Neural progenitor cell (in vitro differentiated cells): ENCODE measurements at regions not wholly inside any gene's neighbourhood (a gene's known extent, or its start where the extent isn't known, plus 50 kb on each side); places are given as distances from the start of the nearest gene placed in this dataset.

ENCODE experiments used
- DNase-seq: peaks from one replicate; pipeline ENCODE4 v3.0.0-alpha.2; 2016; ENCODE audit warnings: low spot score
- H2AFZ ChIP-seq: fragments of 200-600 bp; sonication (generic); replicated peaks from 2 replicates; pipeline ENCODE4 v1.6.1; 2016; ENCODE audit warnings: antibody characterized with exemption
- H3F3A ChIP-seq: fragments of 200-600 bp; sonication (generic); 2 replicates; pipeline ENCODE4 v1.6.1; 2016; ENCODE audit warnings: antibody characterized with exemption, low read depth
- H3K27ac ChIP-seq: fragments of 200-600 bp; sonication (generic); 2 replicates; pipeline ENCODE4 v1.5.1; 2016; ENCODE audit warnings: mild to moderate bottlenecking
- H3K27me3 ChIP-seq: fragments of 200-600 bp; sonication (generic); 2 replicates; pipeline ENCODE4 v1.6.1; 2016; ENCODE audit warnings: mild to moderate bottlenecking, moderate library complexity
- H3K36me3 ChIP-seq: fragments of 200-600 bp; sonication (generic); 2 replicates; pipeline ENCODE4 v1.5.1; 2016
- H3K4me1 ChIP-seq: fragments of 200-600 bp; sonication (generic); 2 replicates; pipeline ENCODE4 v1.6.1; 2016; ENCODE audit warnings: mixed run types
- H3K4me2 ChIP-seq: fragments of 200-600 bp; sonication (generic); 2 replicates; pipeline ENCODE4 v1.6.1; 2016
- H3K4me3 ChIP-seq: fragments of 200-600 bp; sonication (generic); 2 replicates; pipeline ENCODE4 v1.5.1; 2016
- H3K79me2 ChIP-seq: fragments of 200-600 bp; sonication (generic); 2 replicates; pipeline ENCODE4 v1.6.1; 2016; ENCODE audit warnings: low read depth
- H3K9ac ChIP-seq: fragments of 200-600 bp; sonication (generic); 2 replicates; pipeline ENCODE4 v1.6.1; 2016
- H3K9me3 ChIP-seq: fragments of 200-600 bp; sonication (generic); 2 replicates; pipeline ENCODE4 v1.5.1; 2016; ENCODE audit warnings: low read depth
- H4K20me1 ChIP-seq: fragments of 200-600 bp; sonication (generic); 2 replicates; pipeline ENCODE4 v1.6.1; 2016; ENCODE audit warnings: low read depth
- H3K27ac Mint-ChIP-seq: 3 replicates; pipeline ENCODE4 v1.8.0; 2021; ENCODE audit warnings: mixed read lengths
- H3K27me3 Mint-ChIP-seq: 2 replicates; pipeline ENCODE4 v1.8.0; 2022; ENCODE audit warnings: low read depth, mild to moderate bottlenecking, inconsistent platforms, moderate library complexity, mixed read lengths; ENCODE audit not compliant: insufficient read depth
- H3K36me3 Mint-ChIP-seq: 3 replicates; pipeline ENCODE4 v1.8.0; 2021; ENCODE audit warnings: mixed read lengths
- H3K4me1 Mint-ChIP-seq: 3 replicates; pipeline ENCODE4 v1.8.0; 2021; ENCODE audit warnings: mixed read lengths
- H3K4me3 Mint-ChIP-seq: 3 replicates; pipeline ENCODE4 v1.8.0; 2021; ENCODE audit warnings: mild to moderate bottlenecking, moderate library complexity, mixed read lengths
- H3K9me3 Mint-ChIP-seq: 3 replicates; pipeline ENCODE4 v1.8.0; 2020; ENCODE audit warnings: mixed read lengths
- CTCF ChIP-seq: fragments of 200-600 bp; sonication (generic); IDR thresholded peaks from 2 replicates; pipeline ENCODE4 v1.5.1; 2017; ENCODE audit warnings: antibody characterized with exemption, mild to moderate bottlenecking
- EZH2 ChIP-seq: fragments of 200-600 bp; sonication (generic); IDR thresholded peaks from 2 replicates; pipeline ENCODE4 v1.6.1; 2017; ENCODE audit warnings: antibody characterized with exemption, mild to moderate bottlenecking, moderate library complexity
- EZH2phosphoT487 ChIP-seq: fragments of 200-600 bp; sonication (generic); IDR thresholded peaks from 2 replicates; pipeline ENCODE4 v1.6.1; 2017; ENCODE audit warnings: antibody characterized with exemption

GRCh38 chr1:185535621-185536020 is 198.6 kb upstream of the HMCN1 start:
- Histone ChIP-seq H3K79me2 (no peaks in the 10 kb centered on the region), H3K27me3 (peaks cover 14% of the 10 kb centered on the region), H3K36me3 (no peaks in the 10 kb centered on the region), H3K9ac (no peak overlapping the region), H4K20me1 (no peaks in the 10 kb centered on the region), H3F3A (no peaks in the 10 kb centered on the region), H3K9me3 (no peaks in the 10 kb centered on the region), H3K4me3 (no peak overlapping the region), H2AFZ (no peak overlapping the region), H3K4me2 (no peak overlapping the region), H3K4me1 (peaks cover 14% of the 10 kb centered on the region), H3K27ac (no peak overlapping the region)
- Mint-ChIP-seq H3K9me3 (peaks cover 6% of the 10 kb centered on the region), H3K36me3 (no peaks in the 10 kb centered on the region), H3K27ac (no peak overlapping the region), H3K27me3 (peaks cover 7% of the 10 kb centered on the region), H3K4me3 (no peak overlapping the region), H3K4me1 (no peaks in the 10 kb centered on the region)
- no peak for DNase-seq
- no peak for TF ChIP-seq EZH2phosphoT487
- no peak for TF ChIP-seq EZH2
- no peak for TF ChIP-seq CTCF

- peaks cover 4% of the 10 kb centered on the region for H3K9me3 Mint-ChIP-seq
- no peak overlapping the region for H3K4me2 ChIP-seq
- H3K4me1 Mint-ChIP-seq, result no peaks in the 10 kb centered on the region
- no peaks in the 10 kb centered on the region for H3K36me3 ChIP-seq
- no peaks in the 10 kb centered on the region for H3F3A ChIP-seq
- H3K36me3 Mint-ChIP-seq, result no peaks in the 10 kb centered on the region
- peaks cover 14% of the 10 kb centered on the region for H3K4me1 ChIP-seq
- no peak for DNase-seq
- H2AFZ ChIP-seq, result no peak overlapping the region
- H3K4me3 Mint-ChIP-seq, result no peak overlapping the region
- no peaks in the 10 kb centered on the region for H4K20me1 ChIP-seq
- H3K27ac Mint-ChIP-seq, result no peak overlapping the region
- no peak overlapping the region for H3K27ac ChIP-seq
- no peaks in the 10 kb centered on the region for H3K79me2 ChIP-seq
- H3K27me3 ChIP-seq, result peaks cover 19% of the 10 kb centered on the region
- H3K27me3 Mint-ChIP-seq, result peaks cover 7% of the 10 kb centered on the region
- no peak overlapping the region for H3K9ac ChIP-seq
- H3K4me3 ChIP-seq, result no peak overlapping the region
- TF ChIP-seq CTCF (no peak), EZH2phosphoT487 (no peak), EZH2 (no peak)
- no peaks in the 10 kb centered on the region for H3K9me3 ChIP-seq
These were observed 199.4 kb upstream of the HMCN1 start for GRCh38 chr1:185534801-185535200.

GRCh38 chr1:185533596-185533995 is 200.6 kb upstream of the HMCN1 start:
- no peaks in the 10 kb centered on the region for H4K20me1 ChIP-seq
- H3K27me3 ChIP-seq, result peaks cover 19% of the 10 kb centered on the region
- Mint-ChIP-seq H3K36me3 (no peaks in the 10 kb centered on the region), H3K4me3 (no peak overlapping the region), H3K27ac (no peak overlapping the region), H3K4me1 (no peaks in the 10 kb centered on the region), H3K9me3 (peaks cover 2% of the 10 kb centered on the region), H3K27me3 (peaks cover 7% of the 10 kb centered on the region)
- H3K4me1 ChIP-seq, result peaks cover 14% of the 10 kb centered on the region
- H3K27ac ChIP-seq, result no peak overlapping the region
- no peaks in the 10 kb centered on the region for H3K36me3 ChIP-seq
- no peaks in the 10 kb centered on the region for H3K79me2 ChIP-seq
- H2AFZ ChIP-seq, result no peak overlapping the region
- no peaks in the 10 kb centered on the region for H3F3A ChIP-seq
- H3K9ac ChIP-seq, result no peak overlapping the region
- no peak overlapping the region for H3K4me3 ChIP-seq
- no peak for DNase-seq
- H3K4me2 ChIP-seq, result no peak overlapping the region
- TF ChIP-seq EZH2, result no peak
- TF ChIP-seq CTCF, result no peak
- TF ChIP-seq EZH2phosphoT487, result no peak
- no peaks in the 10 kb centered on the region for H3K9me3 ChIP-seq

GRCh38 chr1:185532856-185533255 is 201.3 kb upstream of the HMCN1 start:
- Mint-ChIP-seq H3K4me1 (no peaks in the 10 kb centered on the region), H3K27ac (no peak overlapping the region), H3K4me3 (no peak overlapping the region), H3K27me3 (peaks cover 5% of the 10 kb centered on the region), H3K36me3 (no peaks in the 10 kb centered on the region), H3K9me3 (no peaks in the 10 kb centered on the region)
- no peak for DNase-seq
- Histone ChIP-seq H3F3A (no peaks in the 10 kb centered on the region), H3K4me2 (no peak overlapping the region), H3K9ac (no peak overlapping the region), H3K4me3 (no peak overlapping the region), H2AFZ (no peak overlapping the region), H3K27me3 (peaks cover 19% of the 10 kb centered on the region), H3K27ac (no peak overlapping the region), H3K36me3 (no peaks in the 10 kb centered on the region), H3K79me2 (no peaks in the 10 kb centered on the region), H3K4me1 (peaks cover 14% of the 10 kb centered on the region), H4K20me1 (no peaks in the 10 kb centered on the region), H3K9me3 (no peaks in the 10 kb centered on the region)
- no peak for TF ChIP-seq EZH2phosphoT487
- TF ChIP-seq CTCF, result no peak
- TF ChIP-seq EZH2, result no peak
